ENCODE measurements at regions not wholly inside any gene's neighbourhood (a gene's known extent, or its start where the extent isn't known, plus 50 kb on each side); places are given as distances from the start of the nearest gene placed in this dataset.

DNA sequence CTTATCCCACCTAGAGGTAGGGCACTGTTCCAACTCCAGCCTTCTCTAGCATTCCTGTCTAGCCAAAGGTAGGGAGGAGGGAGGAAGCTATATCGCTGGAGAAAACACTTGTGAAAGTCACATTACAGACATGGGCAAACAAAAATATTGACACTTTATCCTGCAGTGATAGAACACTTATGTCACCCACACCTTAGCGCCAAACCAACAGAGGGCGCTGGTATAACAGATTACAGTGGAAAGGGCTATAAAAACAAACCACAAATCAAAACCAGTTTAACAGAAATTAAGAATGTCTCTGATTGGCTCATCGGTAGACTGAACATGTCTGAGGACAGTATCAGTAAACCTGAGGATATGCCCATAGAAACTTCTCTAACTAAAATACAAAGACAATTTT, 451.3 kb downstream of the TLL1 start:
- Histone ChIP-seq H3K9me3 (replicated peaks; ENCODE audit: control insufficient read depth, low read depth, low read length) (no peaks in the 10 kb centered on the region), H3K4me3 (ENCODE audit: low read length) (no peak overlapping the region), H3K27me3 (ENCODE audit: control insufficient read depth, insufficient read depth, low read length) (no peaks in the 10 kb centered on the region), H3K27ac (ENCODE audit: low read length) (no peak overlapping the region), H3K4me1 (ENCODE audit: control insufficient read depth, insufficient read depth, low read length) (no peaks in the 10 kb centered on the region), H3K36me3 (ENCODE audit: control insufficient read depth, insufficient read depth, low read length) (no peaks in the 10 kb centered on the region)
- 10% methylated on average over 2 of the region's 4 CpGs for WGBS (ENCODE audit: insufficient coverage)
- DNase-seq = no peak

DNA sequence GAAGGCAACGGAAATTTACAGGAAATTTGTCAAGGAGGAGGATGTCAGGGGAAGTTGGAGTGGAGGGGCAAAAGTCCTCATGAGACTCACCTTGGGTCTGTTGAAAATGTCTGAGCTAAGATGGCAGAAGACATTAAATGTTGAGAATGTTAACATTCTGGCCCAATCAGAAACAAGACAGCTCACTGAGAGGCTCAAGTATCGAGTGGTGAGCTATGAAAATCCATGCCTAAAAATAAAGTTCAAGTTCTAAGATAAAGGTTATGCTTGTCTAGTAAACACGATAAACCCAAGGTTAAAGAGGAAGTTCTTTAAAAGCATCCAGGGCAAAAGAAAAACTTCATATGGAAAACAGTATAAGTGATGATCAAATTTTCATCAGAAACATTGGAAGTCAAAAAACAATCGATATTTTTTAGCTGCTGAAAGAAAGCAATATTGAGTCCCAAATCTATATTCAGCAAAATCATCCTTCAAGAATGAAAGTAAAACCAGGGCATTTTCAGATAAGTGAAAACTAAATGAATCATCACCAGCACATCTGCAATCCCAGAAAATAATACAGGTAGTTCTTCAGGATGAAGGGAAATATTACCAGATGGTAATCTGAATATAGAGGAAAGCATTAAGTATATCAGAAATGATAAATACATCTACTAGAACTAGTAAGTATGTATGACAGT, 462.4 kb downstream of the TLL1 start:
- Histone ChIP-seq H3K27ac (ENCODE audit: low read length) (no peak overlapping the region), H3K9me3 (replicated peaks; ENCODE audit: control insufficient read depth, low read depth, low read length) (peaks cover 3% of the 10 kb centered on the region), H3K4me3 (ENCODE audit: low read length) (no peak overlapping the region), H3K36me3 (ENCODE audit: control insufficient read depth, insufficient read depth, low read length) (no peaks in the 10 kb centered on the region), H3K27me3 (ENCODE audit: control insufficient read depth, insufficient read depth, low read length) (no peaks in the 10 kb centered on the region), H3K4me1 (ENCODE audit: control insufficient read depth, insufficient read depth, low read length) (no peaks in the 10 kb centered on the region)
- WGBS (ENCODE audit: insufficient coverage) = 67% methylated on average over 1 of the region's 4 CpGs
- no peak for DNase-seq

DNA sequence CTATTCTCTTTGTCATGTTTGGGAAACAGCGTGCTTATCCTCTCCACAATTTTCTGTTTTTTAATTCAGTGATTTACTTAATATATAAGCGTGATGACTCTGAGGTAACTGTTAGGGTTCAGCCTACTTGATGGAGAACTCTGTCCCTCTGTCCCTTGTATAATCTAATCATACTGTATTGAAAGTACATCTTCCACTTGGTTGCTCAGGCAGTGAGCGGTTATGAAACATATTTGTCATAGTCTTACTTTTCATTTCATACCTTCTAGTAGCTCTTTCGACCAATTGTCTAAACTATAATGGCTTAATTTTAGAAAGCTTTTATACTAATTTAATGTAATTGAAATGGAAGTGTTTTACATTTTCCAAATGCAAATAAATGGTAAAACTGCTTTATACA, 469.0 kb downstream of the TLL1 start:
- no peaks in the 10 kb centered on the region for H3K4me1 ChIP-seq (ENCODE audit: control insufficient read depth, insufficient read depth, low read length)
- no peaks in the 10 kb centered on the region for H3K36me3 ChIP-seq (ENCODE audit: control insufficient read depth, insufficient read depth, low read length)
- no peak for DNase-seq
- no peak overlapping the region for H3K4me3 ChIP-seq (ENCODE audit: low read length)
- WGBS (ENCODE audit: insufficient coverage) = no CpG with 5 or more reads among the region's 4 CpGs
- H3K9me3 ChIP-seq (replicated peaks; ENCODE audit: control insufficient read depth, low read depth, low read length) = no peaks in the 10 kb centered on the region
- no peaks in the 10 kb centered on the region for H3K27me3 ChIP-seq (ENCODE audit: control insufficient read depth, insufficient read depth, low read length)
- no peak overlapping the region for H3K27ac ChIP-seq (ENCODE audit: low read length)

DNA sequence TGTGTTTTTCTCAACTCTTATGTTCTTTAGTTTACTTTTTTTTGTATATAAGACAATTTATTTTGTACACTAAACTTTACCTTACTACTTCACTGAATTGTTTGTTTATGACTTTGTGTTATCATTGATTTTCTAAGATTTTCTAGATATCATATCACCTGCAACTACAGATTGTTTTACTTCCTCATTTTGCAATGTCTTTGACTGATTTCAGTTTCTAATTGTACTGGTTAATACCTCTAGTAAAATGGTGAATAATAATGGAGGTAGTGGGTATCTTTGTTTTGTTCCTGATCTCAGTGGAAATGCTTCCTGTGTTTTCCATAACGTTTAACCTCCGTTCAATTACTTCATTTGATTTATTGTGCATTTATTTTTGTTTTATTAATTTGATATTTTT, 490.2 kb downstream of the TLL1 start:
- no CpG with 5 or more reads among the region's 2 CpGs for WGBS (ENCODE audit: insufficient coverage)
- H3K4me1 ChIP-seq (ENCODE audit: control insufficient read depth, insufficient read depth, low read length) = no peaks in the 10 kb centered on the region
- H3K27me3 ChIP-seq (ENCODE audit: control insufficient read depth, insufficient read depth, low read length) = no peaks in the 10 kb centered on the region
- no peak for DNase-seq
- H3K36me3 ChIP-seq (ENCODE audit: control insufficient read depth, insufficient read depth, low read length) = no peaks in the 10 kb centered on the region
- no peaks in the 10 kb centered on the region for H3K9me3 ChIP-seq (replicated peaks; ENCODE audit: control insufficient read depth, low read depth, low read length)
- H3K27ac ChIP-seq (ENCODE audit: low read length) = no peak overlapping the region
- no peak overlapping the region for H3K4me3 ChIP-seq (ENCODE audit: low read length)

DNA sequence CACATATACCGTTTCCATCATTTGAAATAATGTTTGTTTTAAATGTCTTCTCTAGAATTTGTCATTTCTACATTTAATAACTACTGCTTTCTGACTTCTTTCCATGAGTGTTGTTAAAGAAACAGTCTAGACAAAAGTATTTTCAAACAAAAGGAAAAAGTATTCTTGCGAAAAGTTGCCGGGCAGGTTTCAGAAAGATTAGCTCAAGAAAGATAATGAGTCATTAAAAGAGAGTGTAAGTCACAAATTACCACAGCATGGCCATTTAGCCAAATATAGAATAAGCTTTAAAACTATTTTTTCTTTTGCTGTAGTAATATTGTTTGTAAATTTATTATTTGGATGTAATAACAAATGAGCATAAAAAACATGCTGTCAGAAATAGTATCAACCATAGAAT, 493.0 kb downstream of the TLL1 start:
- no CpG with 5 or more reads among the region's 3 CpGs for WGBS (ENCODE audit: insufficient coverage)
- DNase-seq = no peak
- Histone ChIP-seq H3K36me3 (ENCODE audit: control insufficient read depth, insufficient read depth, low read length) (no peaks in the 10 kb centered on the region), H3K4me1 (ENCODE audit: control insufficient read depth, insufficient read depth, low read length) (no peaks in the 10 kb centered on the region), H3K4me3 (ENCODE audit: low read length) (no peak overlapping the region), H3K27me3 (ENCODE audit: control insufficient read depth, insufficient read depth, low read length) (no peaks in the 10 kb centered on the region), H3K27ac (ENCODE audit: low read length) (no peak overlapping the region), H3K9me3 (replicated peaks; ENCODE audit: control insufficient read depth, low read depth, low read length) (no peaks in the 10 kb centered on the region)

DNA sequence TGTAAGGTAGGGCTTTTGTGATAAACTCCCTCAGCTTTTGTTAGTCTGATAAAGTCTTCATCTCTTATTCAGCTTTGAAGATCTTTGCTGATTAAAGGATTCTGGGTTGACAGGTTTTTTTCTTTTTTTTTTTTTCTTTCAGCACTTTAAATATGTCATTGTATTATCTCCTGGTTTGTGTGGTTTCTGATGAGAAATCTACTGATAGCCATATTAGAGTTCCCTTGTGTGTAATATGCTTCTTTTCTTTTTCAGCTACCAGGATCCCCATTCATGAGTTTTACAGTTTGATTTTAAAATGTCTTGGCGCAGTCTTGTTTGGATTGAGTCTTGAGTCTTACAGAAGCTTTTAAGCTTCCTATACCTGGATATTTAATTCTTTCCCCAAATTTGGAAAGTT, 504.5 kb downstream of the TLL1 start:
- no peaks in the 10 kb centered on the region for H3K27me3 ChIP-seq (ENCODE audit: control insufficient read depth, insufficient read depth, low read length)
- peaks cover 19% of the 10 kb centered on the region for H3K9me3 ChIP-seq (replicated peaks; ENCODE audit: control insufficient read depth, low read depth, low read length)
- DNase-seq = no peak
- no CpG with 5 or more reads among the region's 1 CpG for WGBS (ENCODE audit: insufficient coverage)
- H3K27ac ChIP-seq (ENCODE audit: low read length) = no peak overlapping the region
- no peaks in the 10 kb centered on the region for H3K36me3 ChIP-seq (ENCODE audit: control insufficient read depth, insufficient read depth, low read length)
- no peak overlapping the region for H3K4me3 ChIP-seq (ENCODE audit: low read length)
- H3K4me1 ChIP-seq (ENCODE audit: control insufficient read depth, insufficient read depth, low read length) = no peaks in the 10 kb centered on the region

DNA sequence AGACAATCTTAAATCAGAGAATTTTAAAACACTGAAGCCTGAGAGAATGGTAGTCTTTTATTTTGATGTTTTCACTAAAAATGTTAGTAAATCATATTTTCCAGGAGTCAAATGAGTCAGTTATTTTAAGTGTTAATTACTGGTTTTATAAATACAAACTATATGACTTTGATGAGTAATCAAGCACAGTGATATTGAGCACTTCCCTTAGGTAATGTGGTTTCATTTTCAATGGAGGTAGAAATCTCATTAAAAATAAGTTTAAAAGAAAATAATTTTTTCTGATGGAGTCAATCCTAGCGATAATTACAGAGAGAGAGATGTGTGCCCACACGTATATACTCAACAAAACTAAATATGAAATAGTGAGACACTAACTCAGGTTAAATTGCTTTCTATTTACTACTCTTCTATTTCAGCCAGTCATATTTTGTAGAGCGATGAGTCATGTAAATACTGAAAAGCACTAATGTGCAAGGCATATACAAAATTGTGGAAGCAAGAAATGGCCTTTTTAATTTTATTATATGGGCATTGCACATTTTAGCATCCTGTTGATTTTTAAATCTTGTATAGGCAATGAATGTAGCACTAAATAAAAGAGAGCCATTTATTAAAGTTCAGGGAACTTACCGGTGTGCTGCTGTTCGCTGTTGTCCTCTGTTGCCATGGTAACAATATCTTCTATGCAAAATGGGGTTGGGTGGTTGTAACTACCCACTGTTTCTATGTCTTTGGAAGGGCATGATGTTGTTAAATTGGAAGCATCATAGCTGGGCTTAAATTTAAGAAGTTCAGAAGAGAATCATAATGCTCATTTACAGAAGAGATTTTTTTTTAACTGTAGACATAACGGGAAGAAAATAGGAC, 513.7 kb downstream of the TLL1 start:
- H3K4me1 ChIP-seq (ENCODE audit: control insufficient read depth, insufficient read depth, low read length) = no peaks in the 10 kb centered on the region
- DNase-seq = no peak
- no peak overlapping the region for H3K27ac ChIP-seq (ENCODE audit: low read length)
- H3K4me3 ChIP-seq (ENCODE audit: low read length) = no peak overlapping the region
- no peaks in the 10 kb centered on the region for H3K9me3 ChIP-seq (replicated peaks; ENCODE audit: control insufficient read depth, low read depth, low read length)
- H3K27me3 ChIP-seq (ENCODE audit: control insufficient read depth, insufficient read depth, low read length) = no peaks in the 10 kb centered on the region
- WGBS (ENCODE audit: insufficient coverage) = no CpG with 5 or more reads among the region's 6 CpGs
- H3K36me3 ChIP-seq (ENCODE audit: control insufficient read depth, insufficient read depth, low read length) = no peaks in the 10 kb centered on the region

DNA sequence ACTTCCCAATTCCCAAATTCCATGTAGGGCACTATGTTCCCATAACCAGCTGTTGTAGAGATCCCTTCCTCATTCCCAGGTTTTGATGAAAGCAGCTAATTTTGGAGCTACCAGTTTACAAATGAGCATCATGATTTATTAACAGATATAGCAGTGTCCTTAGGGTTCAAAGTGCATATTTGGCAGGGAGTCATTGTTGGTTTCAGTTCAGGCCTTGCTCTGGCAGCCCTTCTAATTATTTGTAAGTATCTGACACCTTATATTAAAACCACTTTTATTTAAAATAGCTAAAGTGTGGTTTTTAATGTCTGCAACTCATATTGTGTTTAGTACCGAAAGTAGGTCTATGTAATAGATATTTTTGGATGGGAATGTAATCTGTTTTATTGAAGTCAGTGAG, 518.5 kb downstream of the TLL1 start:
- no peaks in the 10 kb centered on the region for H3K4me1 ChIP-seq (ENCODE audit: control insufficient read depth, insufficient read depth, low read length)
- H3K27me3 ChIP-seq (ENCODE audit: control insufficient read depth, insufficient read depth, low read length) = no peaks in the 10 kb centered on the region
- H3K36me3 ChIP-seq (ENCODE audit: control insufficient read depth, insufficient read depth, low read length) = no peaks in the 10 kb centered on the region
- no peak overlapping the region for H3K27ac ChIP-seq (ENCODE audit: low read length)
- no peaks in the 10 kb centered on the region for H3K9me3 ChIP-seq (replicated peaks; ENCODE audit: control insufficient read depth, low read depth, low read length)
- no CpG with 5 or more reads among the region's 1 CpG for WGBS (ENCODE audit: insufficient coverage)
- DNase-seq = no peak
- no peak overlapping the region for H3K4me3 ChIP-seq (ENCODE audit: low read length)

DNA sequence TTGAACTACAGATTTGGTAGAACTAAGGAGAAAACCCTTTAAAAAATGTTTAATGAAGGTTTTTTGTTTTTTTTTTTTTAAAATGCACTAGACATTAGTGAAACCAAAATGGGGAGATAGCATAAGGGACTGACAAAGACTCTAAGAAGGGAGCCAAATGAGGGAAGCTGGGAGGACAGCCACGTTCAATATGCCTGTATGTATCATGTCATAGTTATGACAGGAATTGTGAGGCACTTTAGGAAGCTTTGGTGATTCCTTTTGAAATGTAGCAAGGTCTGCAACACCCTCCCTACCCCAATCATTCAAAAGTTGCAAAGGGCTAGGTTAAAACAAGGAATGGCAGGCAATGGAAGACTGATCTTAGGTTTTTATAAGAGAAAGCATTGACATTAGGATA, 526.0 kb downstream of the TLL1 start:
- no peaks in the 10 kb centered on the region for H3K27me3 ChIP-seq (ENCODE audit: control insufficient read depth, insufficient read depth, low read length)
- no peaks in the 10 kb centered on the region for H3K9me3 ChIP-seq (replicated peaks; ENCODE audit: control insufficient read depth, low read depth, low read length)
- no peaks in the 10 kb centered on the region for H3K4me1 ChIP-seq (ENCODE audit: control insufficient read depth, insufficient read depth, low read length)
- H3K36me3 ChIP-seq (ENCODE audit: control insufficient read depth, insufficient read depth, low read length) = no peaks in the 10 kb centered on the region
- WGBS (ENCODE audit: insufficient coverage) = no CpG with 5 or more reads among the region's 1 CpG
- no peak overlapping the region for H3K27ac ChIP-seq (ENCODE audit: low read length)
- no peak overlapping the region for H3K4me3 ChIP-seq (ENCODE audit: low read length)
- no peak for DNase-seq

DNA sequence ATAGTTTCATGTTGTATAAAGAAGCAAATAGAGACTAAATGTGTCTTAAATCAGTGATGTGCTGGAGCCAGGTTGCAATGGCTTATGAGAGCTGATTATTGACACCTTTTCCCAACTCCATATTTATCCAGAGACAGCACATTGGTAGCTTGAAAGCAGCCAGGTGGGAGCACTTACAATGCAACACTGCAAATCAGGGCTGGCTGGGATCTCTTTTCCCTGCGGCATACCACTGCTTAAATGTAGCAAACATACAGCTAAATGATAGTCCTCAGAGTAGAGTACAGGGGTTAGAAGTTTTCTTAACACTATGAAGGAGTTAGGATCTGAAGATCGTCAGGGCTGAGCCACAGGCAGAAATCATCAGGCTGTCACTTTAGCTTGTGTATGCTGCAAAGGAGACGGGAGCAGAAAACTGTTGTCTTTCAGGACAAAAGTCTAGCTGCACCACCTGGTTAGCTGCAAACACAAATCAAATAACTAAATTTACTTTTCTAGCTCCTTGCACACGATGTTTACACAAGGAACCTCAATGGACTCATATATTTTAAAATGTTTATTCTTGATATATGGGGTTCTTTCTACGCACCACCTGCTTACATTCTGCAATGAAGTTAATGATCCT, 527.3 kb downstream of the TLL1 start:
- Histone ChIP-seq H3K27ac (ENCODE audit: low read length) (no peak overlapping the region), H3K36me3 (ENCODE audit: control insufficient read depth, insufficient read depth, low read length) (no peaks in the 10 kb centered on the region), H3K27me3 (ENCODE audit: control insufficient read depth, insufficient read depth, low read length) (no peaks in the 10 kb centered on the region), H3K9me3 (replicated peaks; ENCODE audit: control insufficient read depth, low read depth, low read length) (no peaks in the 10 kb centered on the region), H3K4me1 (ENCODE audit: control insufficient read depth, insufficient read depth, low read length) (no peaks in the 10 kb centered on the region), H3K4me3 (ENCODE audit: low read length) (no peak overlapping the region)
- DNase-seq = no peak
- WGBS (ENCODE audit: insufficient coverage) = no CpG with 5 or more reads among the region's 5 CpGs

Measured in muscle of leg (tissue), 3 donors.